Right ventricle myocardium superior (tissue), 1 donor: ENCODE measurements at regions not wholly inside any gene's neighbourhood (a gene's known extent, or its start where the extent isn't known, plus 50 kb on each side); places are given as distances from the start of the nearest gene placed in this dataset.
"Not testable (repeated sequence)": the region's sequence is repeated elsewhere in the genome, so short reads cannot be mapped to it uniquely, and the experiment has no call there.

Source experiments
- ATAC-seq: fragments of 200-7000 bp; cut with Tn5 transposase; one replicate; pipeline ENCODE4 v1.9.1; 2020; ENCODE audit warnings: mild to moderate bottlenecking; ENCODE audit not compliant: poor library complexity
- DNase-seq: peaks from one replicate; pipeline ENCODE4 v3.0.0-alpha.2; 2020
- intact Hi-C: fragments of 100-400 bp; cut with DNase I; formaldehyde crosslinking; loops from one replicate; pipeline ENCODE4 v1.11.2; 2022
- donor health status: DM: no; HTN: yes; CAD: no; lungs with severe emphysema.

DNA sequence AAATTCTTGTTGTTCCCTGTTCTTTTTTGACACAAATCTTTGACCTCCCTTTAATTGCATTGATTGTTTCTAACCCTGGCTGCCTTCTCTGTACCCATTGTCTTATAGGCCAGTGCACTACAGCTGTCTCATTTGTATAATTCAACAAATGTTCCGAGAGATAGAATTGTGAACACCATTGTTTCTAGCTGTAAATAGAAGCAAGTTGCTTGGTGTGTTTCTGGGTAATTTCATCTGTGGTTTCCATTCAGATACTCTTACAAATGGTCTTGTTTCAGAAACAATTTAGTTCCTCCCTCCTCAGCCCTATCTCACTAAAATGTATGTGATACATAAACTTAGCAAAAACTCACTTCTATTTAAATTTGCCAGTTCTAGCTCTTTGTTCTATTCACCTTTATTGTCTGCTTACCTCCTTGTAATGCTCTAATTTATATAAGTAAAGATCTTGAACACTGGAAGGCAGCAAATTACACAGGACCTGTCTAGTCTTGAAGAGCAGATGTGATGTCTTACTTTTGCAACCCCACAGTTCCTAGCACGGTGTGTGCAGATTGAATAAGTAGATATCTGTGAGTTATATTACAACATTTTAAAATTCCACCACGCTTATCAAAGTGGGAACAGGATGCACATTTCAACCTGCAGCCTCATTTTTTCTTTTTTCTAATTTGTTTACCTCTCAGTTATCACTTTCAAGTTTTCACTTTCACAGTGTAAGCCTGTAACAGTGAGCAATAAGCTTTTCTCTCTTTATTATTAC lies 515.6 kb upstream of the ZP4 start:
- no peak for DNase-seq
- no peak for ATAC-seq
- intact Hi-C loops: no loop called here

DNA sequence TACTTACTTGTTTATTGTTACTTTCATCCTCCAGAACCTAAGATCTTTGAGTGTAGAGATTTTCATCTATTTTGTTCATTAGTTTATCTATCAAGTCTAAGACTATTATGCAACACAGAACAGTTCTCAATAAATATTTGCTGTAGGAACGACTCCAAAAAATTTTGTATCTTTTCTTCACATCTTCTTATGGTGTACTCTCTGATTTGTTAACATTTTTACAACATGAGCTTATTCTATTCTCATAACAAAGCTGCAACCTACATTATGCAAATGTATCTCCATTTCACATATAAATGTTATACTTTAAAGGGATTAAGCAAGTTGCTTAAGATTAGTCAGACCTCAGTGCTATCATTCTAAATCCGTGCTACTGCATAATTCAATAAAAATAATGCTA lies 514.2 kb upstream of the ZP4 start:
- ATAC-seq: no peak
- no peak for DNase-seq
- intact Hi-C loops: no loop called here

- DNase-seq: no peak
- intact Hi-C loops: no loop called here
- ATAC-seq: no peak
Observed at GRCh38 chr1:238404481-238404880, 513.8 kb upstream of the ZP4 start.

- intact Hi-C loops: no loop called here
- ATAC-seq (no peak), DNase-seq (no peak)
Observed at GRCh38 chr1:238401144-238401543, 510.4 kb upstream of the ZP4 start.

DNA sequence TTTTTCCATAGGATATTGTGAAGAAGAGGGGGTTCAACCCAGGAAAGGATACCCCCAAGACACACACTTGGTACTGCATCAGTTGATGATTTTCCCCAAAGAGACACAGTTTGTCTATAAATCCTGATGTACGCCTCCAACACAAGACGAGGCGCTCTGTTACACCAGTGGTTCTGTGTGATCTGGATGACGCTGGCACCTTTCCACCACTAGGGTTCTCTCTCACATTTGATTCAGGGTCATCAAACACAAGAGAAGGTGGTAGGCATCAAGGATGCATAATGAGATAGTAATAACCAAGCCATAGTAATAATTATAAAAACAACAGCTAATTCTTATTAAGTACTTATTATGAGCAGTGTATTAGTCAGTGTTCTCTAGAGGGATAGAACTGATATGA lies 508.8 kb upstream of the ZP4 start:
- DNase-seq (no peak), ATAC-seq (no peak)
- intact Hi-C loops: no loop called here

DNA sequence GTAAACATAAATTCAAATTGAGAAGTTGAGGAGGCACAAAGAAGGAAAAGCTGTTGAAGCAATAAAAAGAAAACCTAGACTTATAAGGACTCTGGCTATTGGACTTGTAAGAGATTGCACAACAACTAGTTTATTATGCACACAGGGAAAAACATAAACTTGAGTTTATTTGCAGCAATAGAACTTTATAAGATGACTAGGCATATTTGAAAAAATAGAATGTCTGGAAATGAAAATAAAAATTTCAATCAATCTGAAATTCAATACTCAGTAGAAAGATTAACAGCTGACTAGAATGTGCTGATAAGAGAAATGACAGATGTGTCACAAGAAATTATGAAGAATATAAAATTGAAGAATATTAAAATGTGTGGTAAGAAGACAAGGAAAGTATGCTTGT lies 505.4 kb upstream of the ZP4 start:
- intact Hi-C loops: no loop called here
- DNase-seq (no peak), ATAC-seq (no peak)

DNA sequence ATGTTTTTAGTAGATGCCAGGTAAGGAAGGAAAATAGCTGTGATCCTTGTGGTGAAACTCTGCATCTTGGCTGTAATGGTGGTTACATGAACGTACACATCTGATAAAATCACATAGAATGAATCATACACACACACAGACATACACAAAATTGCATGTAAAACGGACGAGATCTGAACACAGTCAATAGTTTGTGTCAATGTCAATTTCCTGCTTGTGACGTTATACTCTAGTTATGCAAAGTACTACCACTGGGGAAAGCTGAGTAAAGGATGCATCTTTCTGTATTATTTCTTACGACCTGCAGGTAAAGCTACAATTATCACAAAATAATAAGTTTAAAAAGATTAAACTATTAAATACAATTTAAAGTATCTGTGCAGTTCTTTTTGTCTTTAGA lies 493.7 kb upstream of the ZP4 start:
- intact Hi-C loops: no loop called here
- DNase-seq (no peak), ATAC-seq (no peak)

DNA sequence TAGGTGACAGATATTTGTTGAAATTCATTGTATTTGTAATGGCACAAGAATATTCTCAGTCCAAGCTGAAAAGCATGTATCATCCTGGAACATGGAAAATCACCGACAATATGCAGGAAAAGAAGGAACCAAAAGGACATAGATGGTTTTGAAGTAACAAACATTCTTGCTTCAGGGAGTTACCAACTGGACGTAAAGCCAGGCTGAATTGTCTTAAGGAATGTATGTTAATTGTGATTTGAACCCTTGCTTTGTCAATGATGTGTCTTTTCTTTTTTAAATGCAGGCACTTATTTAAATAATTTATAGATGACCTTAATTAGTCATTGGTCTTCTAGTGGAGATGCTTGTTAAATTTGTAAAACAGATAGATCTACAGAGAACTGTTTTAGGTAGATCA lies 489.4 kb upstream of the ZP4 start:
- DNase-seq (no peak), ATAC-seq (no peak)
- intact Hi-C loops: no loop called here

GRCh38 chr1:238379446-238379845 lies 488.7 kb upstream of the ZP4 start:
- intact Hi-C loops, ATAC-seq, DNase-seq: not testable (repeated sequence)

DNA sequence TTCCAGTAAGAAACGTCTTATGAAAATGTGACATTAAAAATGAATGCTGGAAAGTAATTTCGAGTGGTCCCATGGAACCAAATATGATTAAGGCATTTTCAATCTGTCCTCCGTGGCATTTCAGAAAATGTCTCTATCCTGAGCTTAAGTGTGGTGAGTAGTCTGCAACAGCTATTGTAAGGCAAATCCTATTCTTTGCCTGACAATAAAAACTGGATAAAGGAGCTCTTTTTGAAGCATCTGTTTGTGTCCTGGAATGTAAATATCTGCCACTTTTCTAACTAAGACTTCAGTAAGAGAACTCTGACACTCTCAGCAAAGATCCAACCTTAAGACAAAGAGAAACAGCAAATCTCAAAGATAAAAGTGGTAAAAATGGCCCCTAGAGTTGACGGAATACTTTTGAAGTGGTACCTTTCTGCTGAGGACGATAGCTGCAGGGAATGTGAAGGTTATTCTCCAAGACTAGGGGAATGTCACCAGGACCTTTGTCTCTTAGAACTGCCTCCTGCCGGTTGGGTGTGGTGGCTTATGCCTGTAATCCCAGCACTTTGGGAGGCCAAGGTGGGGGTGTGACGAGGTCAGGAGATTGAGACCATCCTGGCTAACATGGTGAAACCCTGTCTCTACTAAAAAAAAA lies 486.7 kb upstream of the ZP4 start:
- DNase-seq (no peak), ATAC-seq (no peak)
- intact Hi-C loops: no loop called here

DNA sequence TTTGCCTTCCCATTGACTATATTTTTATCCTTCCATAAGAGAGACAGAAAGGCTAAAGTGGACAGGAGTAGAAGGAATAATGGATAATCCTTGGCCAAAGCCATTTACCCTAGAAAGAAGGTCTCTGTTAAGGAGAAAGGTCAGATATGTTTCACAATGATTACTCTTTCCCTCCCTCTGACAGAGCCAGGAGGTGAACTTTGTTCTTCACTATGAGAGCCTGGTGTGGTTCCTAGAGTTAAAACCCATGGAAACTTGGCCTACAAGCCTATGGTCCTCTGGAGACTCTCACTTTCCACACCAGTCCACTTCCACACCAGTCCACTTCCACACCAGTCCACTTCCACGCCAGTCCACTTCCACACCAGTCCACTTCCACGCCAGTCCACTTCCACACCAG lies 479.9 kb upstream of the ZP4 start:
- no peak for DNase-seq
- intact Hi-C loops: no loop called here
- no peak for ATAC-seq

GRCh38 chr1:238364214-238364892 lies 473.6 kb upstream of the ZP4 start:
- DNase-seq: no peak
- intact Hi-C loops: no loop called here
- ATAC-seq: no peak

GRCh38 chr1:238360474-238360873 lies 469.8 kb upstream of the ZP4 start:
- DNase-seq: no peak
- intact Hi-C loops: no loop called here
- ATAC-seq: no peak

GRCh38 chr1:238350471-238350870 lies 459.7 kb upstream of the ZP4 start:
- ATAC-seq: no peak
- DNase-seq: no peak
- intact Hi-C loops: no loop called here

DNA sequence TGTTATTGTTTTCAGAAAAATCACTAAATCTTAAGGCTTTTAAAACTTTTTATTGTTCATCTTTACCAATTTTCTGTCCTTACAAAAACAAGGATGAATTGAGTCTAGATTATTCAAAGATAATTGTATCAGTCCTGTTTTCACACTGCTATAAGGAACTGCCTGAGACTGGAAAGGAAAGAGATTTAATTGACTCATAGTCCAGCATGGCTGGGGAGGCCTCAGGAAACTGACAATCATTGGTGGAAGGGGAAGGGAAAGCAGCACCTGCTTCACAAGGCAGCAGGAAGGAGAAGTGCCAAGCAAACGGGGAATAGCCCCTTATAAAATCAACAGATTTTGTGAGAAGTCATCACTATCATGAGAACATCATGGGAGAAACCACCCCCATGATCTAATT lies 455.6 kb upstream of the ZP4 start:
- no peak for DNase-seq
- ATAC-seq: no peak
- intact Hi-C loops: no loop called here

DNA sequence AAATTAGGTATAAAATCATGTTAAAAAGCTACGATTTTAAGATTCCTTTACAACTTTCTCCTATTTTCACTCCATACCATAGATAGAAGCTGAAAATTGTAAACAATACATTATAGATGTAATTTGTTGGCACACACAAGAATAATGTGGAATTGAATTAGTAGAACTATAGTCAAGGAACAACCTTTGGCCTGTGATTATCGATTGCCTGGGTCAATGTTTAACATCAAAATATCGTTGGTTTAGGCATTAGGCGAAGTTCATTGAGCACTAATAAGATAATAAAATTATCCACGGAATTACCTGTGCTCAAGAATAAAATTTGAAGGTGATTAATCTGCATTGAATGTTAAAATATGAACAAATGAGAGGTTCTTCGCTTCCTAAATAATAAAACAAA lies 455.1 kb upstream of the ZP4 start:
- intact Hi-C loops: no loop called here
- no peak for ATAC-seq

DNA sequence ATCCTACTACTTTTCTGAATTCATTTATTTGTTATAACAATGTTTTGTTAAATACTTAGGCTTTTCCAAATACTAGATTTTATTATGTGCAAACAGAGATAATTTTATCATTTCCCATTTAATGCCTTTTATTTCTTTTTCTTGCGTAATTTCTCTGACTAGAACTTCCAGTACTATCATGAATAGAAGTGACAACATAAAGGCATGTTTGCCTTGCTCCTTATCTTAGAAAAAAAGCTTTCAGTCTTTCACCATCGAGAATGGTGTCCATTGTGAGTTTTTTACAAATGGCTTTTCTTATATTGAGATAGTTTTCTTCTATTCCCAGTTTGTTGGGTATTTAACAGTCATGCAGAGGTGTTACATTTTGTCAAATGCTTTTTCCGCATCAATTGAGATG lies 453.1 kb upstream of the ZP4 start:
- intact Hi-C loops: no loop called here
- DNase-seq (no peak), ATAC-seq (no peak)

More for the DNA sequence above, 455.1 kb upstream of the ZP4 start:
- DNase-seq: no peak

- no peak for ATAC-seq
- DNase-seq: no peak
- intact Hi-C loops: no loop called here
Observed at GRCh38 chr1:238341395-238341794, 450.7 kb upstream of the ZP4 start.

DNA sequence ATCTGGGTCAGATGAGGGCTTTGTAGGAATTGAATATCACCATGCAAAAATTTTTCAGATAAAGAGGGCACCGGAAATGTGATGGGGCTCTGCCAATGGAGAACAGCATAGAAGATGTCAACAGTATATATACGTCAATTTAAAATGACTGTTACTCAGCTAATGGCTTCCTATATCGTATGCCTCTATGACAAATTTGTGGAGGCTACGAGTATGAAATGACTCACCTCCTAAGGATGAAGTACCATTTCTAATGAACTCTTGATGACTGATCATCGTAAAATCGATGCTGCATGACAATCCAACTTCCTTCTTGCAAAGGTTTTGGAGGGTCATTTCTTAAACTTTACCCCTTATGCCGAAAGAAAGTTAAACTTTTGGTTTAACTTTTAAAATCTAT lies 450.3 kb upstream of the ZP4 start:
- no peak for DNase-seq
- no peak for ATAC-seq
- intact Hi-C loops: no loop called here

DNA sequence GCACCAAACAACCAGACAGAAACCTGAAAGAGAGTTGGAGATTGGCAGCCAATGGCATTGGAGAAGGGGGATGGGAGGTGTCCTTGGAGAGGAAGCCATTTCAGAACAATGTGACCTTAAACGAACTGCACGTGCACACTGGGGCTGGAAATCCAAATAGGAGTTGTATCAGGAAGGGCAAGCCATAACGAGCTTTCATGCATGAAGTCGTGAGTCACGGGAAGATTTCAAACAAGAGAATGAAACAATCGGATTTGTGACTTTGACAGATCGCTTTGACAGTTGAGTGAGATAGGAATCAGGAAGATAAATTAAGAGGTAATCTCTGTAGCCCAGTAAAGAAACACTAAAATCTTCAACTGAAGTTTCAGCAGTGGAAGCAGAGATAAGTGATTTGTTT lies 445.8 kb upstream of the ZP4 start:
- ATAC-seq (no peak), DNase-seq (no peak)
- intact Hi-C loops: no loop called here
